ENCODE measurements at regions not wholly inside any gene's neighbourhood (a gene's known extent, or its start where the extent isn't known, plus 50 kb on each side); places are given as distances from the start of the nearest gene placed in this dataset.
A peak's percentile ranks its signal among the peaks of the same experiment; 100 is the strongest.

- peaks cover 17 to 28% of the 10 kb centered on the region in 2 experiments for H3K4me1 ChIP-seq (ENCODE audit: control insufficient read depth in 1 of 2, insufficient read depth in 2 of 2, low read length in 2 of 2)
- no peaks in the 10 kb centered on the region for H3K36me3 ChIP-seq (ENCODE audit: control insufficient read depth in 1 of 2, insufficient read depth in 2 of 2, low read length in 2 of 2)
- no peaks in the 10 kb centered on the region for H3K27me3 ChIP-seq (ENCODE audit: insufficient read depth, low read length)
- ATAC-seq (no peak; the same call in 1 of the 2 replicates), DNase-seq (ENCODE audit: low read depth, low spot score) (no peak)
- peak overlapping the region; percentile 46 for H2AFZ ChIP-seq (ENCODE audit: low read depth, low read length, poor library complexity, severe bottlenecking)
- RAD21 ChIA-PET (ENCODE audit: low non-redundant PET in 1 of 2, low total read pairs in 2 of 2, uncharacterized antibody in 2 of 2, unreplicated experiment in 2 of 2): no interaction called here
- POLR2A ChIA-PET: no interaction called here
- CTCF ChIA-PET: no interaction called here
- no peak overlapping the region for H3K9ac ChIP-seq (ENCODE audit: low read length)
- peak overlapping the region; percentile 13; the same call in 1 of the 2 replicates for H3K4me2 ChIP-seq (ENCODE audit: low read length)
- H3K9me3 ChIP-seq (ENCODE audit: control insufficient read depth in 1 of 2, insufficient read depth in 1 of 2, low read depth in 1 of 2, low read length in 2 of 2): no peaks in the 10 kb centered on the region
- intact Hi-C loops (cut with micrococcal nuclease): no loop called here
- no TSS peak for BruUV-seq (replicated peaks)
- no peaks in the 10 kb centered on the region for H3K79me2 ChIP-seq (ENCODE audit: insufficient read depth, low read length)
- peak overlapping the region; percentile 26; the same call in 1 of the 2 replicates for H3K27ac ChIP-seq (ENCODE audit: low read depth, low read length)
- no peaks in the 10 kb centered on the region for H4K20me1 ChIP-seq (ENCODE audit: insufficient read depth)
- no peak overlapping the region for H3K4me3 ChIP-seq (replicated peaks in 1 of 2; ENCODE audit: low read depth in 1 of 2, low read length in 2 of 2)
- no peaks in the 10 kb centered on the region for H3K9me2 ChIP-seq (ENCODE audit: insufficient read depth)
- TF ChIP-seq ZNF274 (IDR thresholded peaks at IDR 0.05; ENCODE audit: low read depth, low read length): no peak
- TF ChIP-seq TCF7L2 (IDR thresholded peaks at IDR 0.05; ENCODE audit: borderline replicate concordance, extremely low read depth, insufficient read depth, insufficient read length): peak; percentile 39
- TF ChIP-seq RAD21 (IDR thresholded peaks at IDR 0.05; ENCODE audit: low read depth): no peak
These were observed 67.2 kb upstream of the HMGA2 start for GRCh38 chr12:65756956-65757511.

- Histone ChIP-seq H3K27ac (ENCODE audit: low read depth, low read length) (no peak overlapping the region), H2AFZ (ENCODE audit: low read depth, low read length, poor library complexity, severe bottlenecking) (no peak overlapping the region), H3K4me3 (replicated peaks in 1 of 2; ENCODE audit: low read depth in 1 of 2, low read length in 2 of 2) (no peak overlapping the region), H3K9me3 (ENCODE audit: control insufficient read depth in 1 of 2, insufficient read depth in 1 of 2, low read depth in 1 of 2, low read length in 2 of 2) (no peaks in the 10 kb centered on the region), H3K9me2 (ENCODE audit: insufficient read depth) (no peaks in the 10 kb centered on the region), H3K4me2 (ENCODE audit: low read length) (no peak overlapping the region), H3K27me3 (ENCODE audit: insufficient read depth, low read length) (no peaks in the 10 kb centered on the region), H3K9ac (ENCODE audit: low read length) (no peak overlapping the region), H3K79me2 (ENCODE audit: insufficient read depth, low read length) (no peaks in the 10 kb centered on the region), H3K36me3 (ENCODE audit: control insufficient read depth in 1 of 2, insufficient read depth in 2 of 2, low read length in 2 of 2) (no peaks in the 10 kb centered on the region), H4K20me1 (ENCODE audit: insufficient read depth) (no peaks in the 10 kb centered on the region), H3K4me1 (ENCODE audit: control insufficient read depth in 1 of 2, insufficient read depth in 2 of 2, low read length in 2 of 2) (peaks cover 29 to 42% of the 10 kb centered on the region in 2 experiments)
- intact Hi-C loops (cut with micrococcal nuclease): no loop called here
- BruUV-seq (replicated peaks): no TSS peak
- ATAC-seq (no peak), DNase-seq (ENCODE audit: low read depth, low spot score) (no peak)
- ChIA-PET POLR2A (no interaction called here), CTCF (no interaction called here), RAD21 (ENCODE audit: low non-redundant PET in 1 of 2, low total read pairs in 2 of 2, uncharacterized antibody in 2 of 2, unreplicated experiment in 2 of 2) (no interaction called here)
- TF ChIP-seq CTCF (IDR thresholded peaks at IDR 0.05 in 2 of 3, conservative IDR thresholded peaks at IDR 0.05 in 1 of 3; ENCODE audit: borderline replicate concordance in 1 of 3, insufficient read depth in 1 of 3, low read depth in 2 of 3, low read length in 2 of 3) (no peak), ATF3 (IDR thresholded peaks at IDR 0.05) (no peak), MAX (IDR thresholded peaks at IDR 0.05) (no peak), SRF (IDR thresholded peaks at IDR 0.05; ENCODE audit: low read depth) (no peak), ZBTB33 (IDR thresholded peaks at IDR 0.05; ENCODE audit: extremely low read depth, insufficient replicate concordance, low read length) (no peak), POLR2AphosphoS5 (IDR thresholded peaks at IDR 0.05; ENCODE audit: low read depth, low read length) (no peak), CEBPB (IDR thresholded peaks at IDR 0.05; ENCODE audit: low read depth) (no peak), REST (IDR thresholded peaks at IDR 0.05; ENCODE audit: low read depth) (no peak)
These were observed 65.9 kb upstream of the HMGA2 start for GRCh38 chr12:65758401-65758800.

All from HCT116 (cell line).